ENCODE measurements at regions not wholly inside any gene's neighbourhood (a gene's known extent, or its start where the extent isn't known, plus 50 kb on each side); places are given as distances from the start of the nearest gene placed in this dataset.
"Not testable (repeated sequence)": the region's sequence is repeated elsewhere in the genome, so short reads cannot be mapped to it uniquely, and the experiment has no call there.

DNA sequence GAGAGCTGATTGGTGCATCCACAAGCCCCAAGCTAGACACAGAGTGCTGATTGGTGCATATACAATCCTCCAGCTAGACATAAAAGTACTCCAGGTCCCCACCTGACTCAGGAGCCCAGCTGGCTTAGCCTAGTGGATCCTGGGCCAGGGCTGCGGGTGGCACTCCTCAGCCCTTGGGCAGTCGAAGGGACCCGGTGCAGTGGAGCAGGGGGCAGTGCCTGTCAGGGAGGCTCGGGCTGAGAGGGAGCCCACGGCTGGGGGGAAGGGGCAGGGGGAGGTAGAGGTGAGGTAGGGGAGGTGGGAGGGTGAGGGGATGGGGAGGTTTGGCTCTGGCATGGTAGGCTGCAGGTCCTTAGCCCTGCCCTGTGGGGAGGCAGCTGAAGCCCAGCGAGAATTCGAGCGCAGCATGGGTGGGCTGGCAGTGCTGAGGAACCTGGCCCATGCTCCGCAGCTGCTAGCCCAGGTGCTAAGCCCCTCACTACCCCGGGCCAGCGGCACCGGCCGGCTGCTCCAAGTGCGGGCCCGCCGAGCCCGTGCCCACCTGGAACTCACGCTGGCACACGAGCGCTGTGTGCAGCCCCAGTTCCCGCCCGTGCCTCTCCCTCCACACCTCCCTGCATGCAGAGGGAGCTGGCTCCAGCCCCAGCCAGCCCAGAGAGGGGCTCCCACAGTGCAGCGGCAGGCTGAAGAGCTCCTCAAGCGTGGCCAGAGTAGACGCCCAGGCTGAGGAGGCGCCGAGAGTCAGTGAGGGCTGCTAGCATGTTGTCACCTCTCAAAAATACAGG lies 742.8 kb downstream of the FAM181B start:
- ATAC-seq (no peak), DNase-seq (ENCODE audit: low spot score) (no peak)

GRCh38 chr11:81989093-81989492 lies 744.6 kb downstream of the FAM181B start:
- ATAC-seq (no peak), DNase-seq (ENCODE audit: low spot score) (no peak)

GRCh38 chr11:81987829-81988472 lies 745.7 kb downstream of the FAM181B start:
- no peak for DNase-seq (ENCODE audit: low spot score)
- peak; percentile 90 for ATAC-seq

- ATAC-seq (no peak), DNase-seq (ENCODE audit: low spot score) (no peak)
Observed at GRCh38 chr11:81986556-81987161, 747.0 kb downstream of the FAM181B start.

DNA sequence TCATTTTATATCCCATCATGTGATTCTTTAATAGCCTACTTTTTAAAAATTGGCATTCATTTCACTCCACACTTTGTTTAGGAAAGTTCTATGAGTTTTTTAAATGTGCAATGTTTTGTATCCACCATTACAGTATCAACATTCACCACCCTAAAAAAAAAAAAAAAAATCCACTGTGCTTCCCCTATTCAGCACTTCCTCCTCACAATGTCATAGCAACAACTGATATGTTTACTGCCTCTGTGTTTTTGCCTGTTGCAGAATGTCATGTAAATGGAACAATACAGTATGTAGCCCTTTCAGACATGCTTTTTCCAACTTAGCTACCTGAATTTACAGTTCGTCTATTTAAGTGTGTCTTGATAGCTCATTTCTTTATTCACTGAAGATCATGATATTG lies 754.2 kb downstream of the FAM181B start:
- no peak for ATAC-seq

DNA sequence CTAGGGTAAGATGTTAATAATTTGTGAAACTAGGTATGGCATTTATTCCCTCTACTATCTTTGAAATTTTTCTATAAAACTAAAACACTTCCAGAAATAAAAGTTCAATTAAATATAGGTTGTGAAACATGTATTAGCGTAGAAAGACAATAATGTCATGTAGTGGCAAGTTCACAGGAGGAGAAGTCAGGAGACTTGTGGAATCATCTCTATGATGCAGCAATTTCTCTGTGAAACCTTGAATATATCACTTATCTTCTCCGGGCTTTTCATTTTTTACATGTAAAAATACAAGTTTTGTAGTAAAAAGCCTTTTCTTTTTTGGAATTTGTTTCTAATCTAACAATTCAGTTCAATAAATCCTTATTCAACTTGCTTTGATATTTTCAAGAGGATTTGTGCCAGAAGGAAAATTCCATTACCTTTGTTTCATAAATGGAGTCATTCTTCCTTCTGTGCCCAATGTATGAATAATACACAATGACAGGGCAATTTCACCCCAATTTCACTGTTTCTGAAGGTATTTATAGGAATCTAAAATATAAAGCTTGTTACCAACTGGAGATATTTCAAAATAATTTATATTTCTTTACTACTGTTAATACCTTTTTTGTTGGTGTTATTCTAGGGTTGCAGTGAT lies 758.3 kb downstream of the FAM181B start:
- DNase-seq (ENCODE audit: low spot score) (no peak), ATAC-seq (no peak)

More for the DNA sequence above, 754.2 kb downstream of the FAM181B start:
- no peak for DNase-seq (ENCODE audit: low spot score)

GRCh38 chr11:81970886-81971285 lies 762.8 kb downstream of the FAM181B start:
- ATAC-seq: no peak
- DNase-seq (ENCODE audit: low spot score): no peak

GRCh38 chr11:81967242-81967641 lies 766.4 kb downstream of the FAM181B start:
- ATAC-seq: no peak
- DNase-seq (ENCODE audit: low spot score): no peak

DNA sequence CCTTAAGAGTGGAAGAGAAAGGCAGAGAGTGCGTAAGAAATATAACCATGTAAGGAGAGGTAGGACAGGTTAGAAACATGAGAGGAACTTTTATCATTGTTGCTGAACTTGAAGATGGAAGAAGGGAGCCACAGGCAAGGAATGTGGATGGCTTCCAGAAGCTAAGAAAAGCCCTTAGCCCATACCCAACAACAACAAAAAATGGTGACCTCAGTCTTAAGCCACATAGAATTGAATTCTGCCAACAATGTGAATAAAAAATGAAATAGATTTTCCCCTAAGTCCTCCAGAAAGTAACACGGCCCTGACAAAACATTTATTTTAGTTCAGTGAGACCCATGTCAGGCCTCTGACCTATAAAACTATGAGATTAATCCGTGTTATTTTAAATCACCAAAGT lies 767.3 kb downstream of the FAM181B start:
- DNase-seq (ENCODE audit: low spot score): no peak

DNA sequence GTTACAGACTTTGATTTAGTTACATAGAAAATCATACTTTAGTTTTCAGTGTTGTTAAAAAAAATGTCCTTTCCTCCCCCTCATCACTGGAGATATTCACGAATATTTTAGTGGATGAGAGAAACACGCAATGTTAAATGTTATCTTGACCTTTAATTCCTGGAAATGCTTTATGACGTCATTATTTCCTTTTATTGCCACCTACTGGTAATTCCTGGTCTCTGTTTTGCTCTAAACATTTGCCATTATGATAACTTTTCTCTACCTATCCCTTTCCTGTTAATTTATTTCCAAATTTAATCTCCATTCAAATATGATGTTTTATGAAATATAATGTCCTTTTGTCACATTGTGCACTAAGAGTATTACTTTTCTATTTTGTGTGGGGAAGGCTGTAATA lies 770.6 kb downstream of the FAM181B start:
- ATAC-seq (no peak), DNase-seq (ENCODE audit: low spot score) (no peak)

More for the DNA sequence above, 767.3 kb downstream of the FAM181B start:
- ATAC-seq: no peak

- ATAC-seq (no peak), DNase-seq (ENCODE audit: low spot score) (no peak)
Observed at GRCh38 chr11:81960443-81960842, 773.2 kb downstream of the FAM181B start.

DNA sequence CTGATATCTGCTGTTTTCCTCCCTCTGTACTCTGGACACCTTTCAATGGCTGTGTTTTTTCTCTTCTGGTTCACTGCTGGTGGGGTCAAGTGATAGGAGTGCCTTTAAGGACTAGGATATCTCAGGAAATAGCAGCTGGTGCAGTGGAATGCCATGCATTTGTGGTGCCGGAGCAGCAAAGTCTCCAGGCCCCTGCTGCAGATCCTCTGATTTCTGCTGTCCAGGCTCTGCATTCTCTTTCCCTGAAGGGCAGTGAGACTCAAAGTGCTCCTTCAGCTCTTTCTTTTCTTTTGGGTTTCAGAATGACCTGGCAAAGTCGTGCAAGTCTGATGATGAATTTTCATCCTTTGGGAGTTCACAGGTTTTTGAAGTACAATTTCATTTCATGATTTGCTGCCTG lies 774.3 kb downstream of the FAM181B start:
- no peak for ATAC-seq
- DNase-seq (ENCODE audit: low spot score): no peak

DNA sequence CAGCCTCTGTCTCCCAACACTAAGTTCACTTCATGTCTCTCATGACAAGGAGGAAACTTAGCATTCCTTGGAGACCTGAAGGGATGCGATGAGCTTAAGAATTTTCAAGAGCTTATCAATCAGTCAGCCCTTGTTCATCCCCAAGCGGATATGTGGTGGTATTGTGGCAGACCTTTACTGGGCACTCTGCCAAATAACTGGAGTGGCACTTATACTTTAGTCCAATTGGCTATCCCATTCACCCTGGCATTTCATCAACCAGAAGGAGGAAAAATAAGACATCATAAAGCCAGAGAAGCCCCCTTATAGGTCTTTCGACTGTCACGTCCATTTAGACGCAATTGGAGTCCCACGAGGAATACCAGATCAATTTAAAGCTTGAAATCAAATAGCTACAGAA lies 779.4 kb downstream of the FAM181B start:
- not testable (repeated sequence) for DNase-seq (ENCODE audit: low spot score)

GRCh38 chr11:81946831-81947230 lies 786.8 kb downstream of the FAM181B start:
- DNase-seq (ENCODE audit: low spot score): no peak
- no peak for ATAC-seq

More for the DNA sequence above, 779.4 kb downstream of the FAM181B start:
- ATAC-seq: not testable (repeated sequence)

GRCh38 chr11:81942646-81943045 lies 791.0 kb downstream of the FAM181B start:
- no peak for ATAC-seq
- DNase-seq (ENCODE audit: low spot score): no peak

DNA sequence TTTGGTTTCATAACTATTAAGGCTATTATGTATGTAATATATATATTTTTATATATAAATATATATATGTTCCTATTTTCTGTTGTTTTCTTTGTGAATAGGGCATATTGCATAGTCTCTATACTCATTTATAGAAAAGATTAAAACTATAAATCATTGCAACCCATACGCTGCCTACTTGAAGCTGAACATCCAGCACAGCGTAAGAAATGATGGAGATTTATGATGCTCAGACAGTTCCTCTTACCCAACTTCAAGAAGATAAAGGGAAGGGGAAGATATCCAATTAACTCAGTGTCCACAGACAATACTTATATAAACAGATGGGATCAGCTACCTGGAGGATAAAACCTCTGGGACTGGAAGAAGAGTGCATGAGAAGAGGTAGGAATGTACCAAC lies 791.7 kb downstream of the FAM181B start:
- ATAC-seq: no peak

DNA sequence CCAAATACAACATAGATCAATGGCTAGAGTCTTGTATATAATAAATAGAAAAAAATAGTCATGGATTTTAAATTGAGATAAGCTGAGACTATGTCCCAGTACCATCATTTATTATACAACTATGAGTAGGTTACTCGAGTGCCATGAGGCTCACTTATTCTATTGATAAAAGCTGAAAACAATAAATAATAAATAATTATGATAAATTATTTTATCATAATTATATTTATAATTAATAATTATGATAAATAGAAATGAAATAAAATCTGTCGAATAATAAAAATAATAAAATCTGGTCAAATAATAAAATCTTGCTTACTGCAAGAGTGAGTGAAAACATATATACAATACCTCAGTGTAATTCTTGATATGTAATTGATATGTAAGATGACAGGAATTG lies 801.4 kb downstream of the FAM181B start:
- DNase-seq (ENCODE audit: low spot score) (no peak), ATAC-seq (no peak)

More for the DNA sequence above, 791.7 kb downstream of the FAM181B start:
- no peak for DNase-seq (ENCODE audit: low spot score)

- ATAC-seq (no peak), DNase-seq (ENCODE audit: low spot score) (no peak)
Observed at GRCh38 chr11:81920205-81920604, 813.5 kb downstream of the FAM181B start.

DNA sequence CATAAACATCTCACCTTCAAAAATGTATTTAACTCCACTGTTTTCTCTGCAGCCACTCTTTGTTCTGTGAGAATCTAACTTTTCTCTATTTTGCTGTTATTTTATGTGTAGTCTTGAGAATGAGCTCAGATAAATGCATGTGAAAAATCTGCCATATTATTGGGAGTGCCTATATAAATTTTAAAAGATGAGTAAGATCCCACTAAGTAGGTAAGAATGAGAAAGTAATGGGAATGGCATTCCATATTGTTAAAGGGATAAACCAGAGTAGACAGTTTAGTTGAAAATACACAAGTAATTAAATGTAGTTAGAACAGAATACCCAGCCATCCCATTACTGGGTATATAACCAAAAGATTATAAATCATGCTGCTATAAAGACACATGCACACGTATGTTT lies 817.2 kb downstream of the FAM181B start:
- no peak for DNase-seq (ENCODE audit: low spot score)
- no peak for ATAC-seq

DNA sequence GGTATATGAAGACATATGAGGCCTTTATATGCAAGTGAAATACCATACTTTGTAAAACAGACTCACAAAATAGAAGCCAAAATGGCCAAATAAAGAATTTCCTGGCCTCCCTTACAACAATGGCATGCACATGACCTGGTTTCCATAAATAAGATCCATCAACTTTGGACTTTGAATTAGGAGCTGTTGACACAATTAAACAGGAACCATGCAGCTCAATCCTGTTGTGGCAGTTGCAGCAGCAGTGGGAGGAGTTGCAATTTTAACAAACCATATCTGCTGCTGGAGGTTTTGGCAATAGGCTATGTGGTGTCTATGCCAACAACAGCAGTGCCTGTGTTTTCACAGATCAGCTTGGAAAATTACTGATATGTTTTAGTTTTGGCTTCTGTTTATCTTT lies 818.6 kb downstream of the FAM181B start:
- ATAC-seq (peak; percentile 96), DNase-seq (ENCODE audit: low spot score) (peak; percentile 56)

GRCh38 chr11:81913793-81914192 lies 819.9 kb downstream of the FAM181B start:
- ATAC-seq (no peak), DNase-seq (ENCODE audit: low spot score) (no peak)

GRCh38 chr11:81907996-81908395 lies 825.7 kb downstream of the FAM181B start:
- ATAC-seq: no peak
- DNase-seq (ENCODE audit: low spot score): no peak

Data from left lobe of liver (tissue), 2 donors.